T-helper 17 cell (primary cell): ENCODE measurements at regions not wholly inside any gene's neighbourhood (a gene's known extent, or its start where the extent isn't known, plus 50 kb on each side); places are given as distances from the start of the nearest gene placed in this dataset.
"Not testable (repeated sequence)": the region's sequence is repeated elsewhere in the genome, so short reads cannot be mapped to it uniquely, and the experiment has no call there.

Experiments
- ATAC-seq: fragments of 150-1000 bp; cut with Tn5 transposase; 2 replicates; pipeline ENCODE4 v1.10.0; 2021; ENCODE audit warnings: mild to moderate bottlenecking, moderate library complexity
- DNase-seq, 3 donors: peaks; one replicate each; pipeline versions ENCODE4 v3.0.0 to v3.0.0-alpha.2; 2020 to 2021
- H3K9me3 ChIP-seq: one replicate; pipeline ENCODE4 v1.7.0; 2013; ENCODE audit warnings: low read length, mild to moderate bottlenecking; ENCODE audit not compliant: control insufficient read depth, poor library complexity, severe bottlenecking
- H3K27ac Mint-ChIP-seq: one replicate; pipeline ENCODE4 v1.8.0; 2022; ENCODE audit warnings: mild to moderate bottlenecking, moderate library complexity, mixed read lengths
- H3K27me3 Mint-ChIP-seq: one replicate; pipeline ENCODE4 v1.8.0; 2022; ENCODE audit warnings: mixed read lengths
- H3K36me3 Mint-ChIP-seq: one replicate; pipeline ENCODE4 v1.8.0; 2022; ENCODE audit warnings: low read depth, mixed read lengths
- H3K4me1 Mint-ChIP-seq: one replicate; pipeline ENCODE4 v1.8.0; 2022; ENCODE audit warnings: mild to moderate bottlenecking, mixed read lengths
- H3K4me3 Mint-ChIP-seq: one replicate; pipeline ENCODE4 v1.8.0; 2022; ENCODE audit warnings: mild to moderate bottlenecking, moderate library complexity, mixed read lengths

GRCh38 chr7:32206987-32207386 is 136.8 kb upstream of the PDE1C start:
- Mint-ChIP-seq H3K36me3 (no peaks in the 10 kb centered on the region), H3K27ac (no peak overlapping the region), H3K4me3 (no peak overlapping the region), H3K4me1 (no peaks in the 10 kb centered on the region), H3K27me3 (peaks cover 17% of the 10 kb centered on the region)
- no peaks in the 10 kb centered on the region for H3K9me3 ChIP-seq
- ATAC-seq (no peak), DNase-seq (no peak)

- Mint-ChIP-seq H3K27me3 (peaks cover 17% of the 10 kb centered on the region), H3K27ac (no peak overlapping the region), H3K36me3 (no peaks in the 10 kb centered on the region), H3K4me1 (no peaks in the 10 kb centered on the region), H3K4me3 (no peak overlapping the region)
- no peaks in the 10 kb centered on the region for H3K9me3 ChIP-seq
- no peak for ATAC-seq
- DNase-seq = no peak
Measured at GRCh38 chr7:32206488-32206887, 136.3 kb upstream of the PDE1C start.

GRCh38 chr7:32205298-32205824 is 135.2 kb upstream of the PDE1C start:
- ATAC-seq, DNase-seq, H3K4me3 Mint-ChIP-seq, H3K27ac Mint-ChIP-seq, H3K36me3 Mint-ChIP-seq, H3K9me3 ChIP-seq, H3K4me1 Mint-ChIP-seq: not testable (repeated sequence)
- H3K27me3 Mint-ChIP-seq = peaks cover 17% of the 10 kb centered on the region

- DNase-seq (no peak), ATAC-seq (no peak)
- no peak overlapping the region for H3K27ac Mint-ChIP-seq
- H3K4me3 Mint-ChIP-seq = no peak overlapping the region
- no peaks in the 10 kb centered on the region for H3K4me1 Mint-ChIP-seq
- H3K9me3 ChIP-seq = no peaks in the 10 kb centered on the region
- no peaks in the 10 kb centered on the region for H3K36me3 Mint-ChIP-seq
- peaks cover 13% of the 10 kb centered on the region for H3K27me3 Mint-ChIP-seq
Measured at GRCh38 chr7:32204361-32205018, 134.3 kb upstream of the PDE1C start.

- no peaks in the 10 kb centered on the region for H3K9me3 ChIP-seq
- DNase-seq (no peak), ATAC-seq (no peak)
- H3K4me1 Mint-ChIP-seq = no peaks in the 10 kb centered on the region
- no peaks in the 10 kb centered on the region for H3K27me3 Mint-ChIP-seq
- no peaks in the 10 kb centered on the region for H3K36me3 Mint-ChIP-seq
- H3K27ac Mint-ChIP-seq = no peak overlapping the region
- no peak overlapping the region for H3K4me3 Mint-ChIP-seq
Measured at GRCh38 chr7:32200646-32201045, 130.4 kb upstream of the PDE1C start.

GRCh38 chr7:32194537-32194936 is 124.3 kb upstream of the PDE1C start:
- ATAC-seq (no peak), DNase-seq (no peak)
- no peaks in the 10 kb centered on the region for H3K9me3 ChIP-seq
- H3K27me3 Mint-ChIP-seq = no peaks in the 10 kb centered on the region
- no peak overlapping the region for H3K27ac Mint-ChIP-seq
- H3K36me3 Mint-ChIP-seq = no peaks in the 10 kb centered on the region
- no peaks in the 10 kb centered on the region for H3K4me1 Mint-ChIP-seq
- no peak overlapping the region for H3K4me3 Mint-ChIP-seq

GRCh38 chr7:32191305-32191704 is 121.1 kb upstream of the PDE1C start:
- H3K4me3 Mint-ChIP-seq = no peak overlapping the region
- no peak overlapping the region for H3K27ac Mint-ChIP-seq
- no peaks in the 10 kb centered on the region for H3K36me3 Mint-ChIP-seq
- DNase-seq (no peak), ATAC-seq (no peak)
- H3K27me3 Mint-ChIP-seq = no peaks in the 10 kb centered on the region
- H3K9me3 ChIP-seq = no peaks in the 10 kb centered on the region
- no peaks in the 10 kb centered on the region for H3K4me1 Mint-ChIP-seq

GRCh38 chr7:32179567-32179966 is 109.4 kb upstream of the PDE1C start:
- no peak for ATAC-seq
- H3K36me3 Mint-ChIP-seq = no peaks in the 10 kb centered on the region

GRCh38 chr7:32178677-32179366 is 108.6 kb upstream of the PDE1C start:
- Mint-ChIP-seq H3K4me3 (no peak overlapping the region), H3K27ac (no peak overlapping the region), H3K36me3 (no peaks in the 10 kb centered on the region), H3K27me3 (no peaks in the 10 kb centered on the region), H3K4me1 (no peaks in the 10 kb centered on the region)
- ATAC-seq (no peak), DNase-seq (no peak)
- H3K9me3 ChIP-seq = no peaks in the 10 kb centered on the region

More at GRCh38 chr7:32179567-32179966, 109.4 kb upstream of the PDE1C start:
- no peak overlapping the region for H3K4me3 Mint-ChIP-seq
- DNase-seq = no peak
- no peak overlapping the region for H3K27ac Mint-ChIP-seq
- no peaks in the 10 kb centered on the region for H3K4me1 Mint-ChIP-seq
- H3K27me3 Mint-ChIP-seq = no peaks in the 10 kb centered on the region
- H3K9me3 ChIP-seq = no peaks in the 10 kb centered on the region

- no peaks in the 10 kb centered on the region for H3K4me1 Mint-ChIP-seq
- H3K4me3 Mint-ChIP-seq = no peak overlapping the region
- DNase-seq = no peak
- no peak for ATAC-seq
- H3K27me3 Mint-ChIP-seq = no peaks in the 10 kb centered on the region
- H3K36me3 Mint-ChIP-seq = no peaks in the 10 kb centered on the region
- no peak overlapping the region for H3K27ac Mint-ChIP-seq
- H3K9me3 ChIP-seq = no peaks in the 10 kb centered on the region
Measured at GRCh38 chr7:32177232-32177631, 107.0 kb upstream of the PDE1C start.

GRCh38 chr7:32175099-32175498 is 104.9 kb upstream of the PDE1C start:
- H3K9me3 ChIP-seq = no peaks in the 10 kb centered on the region
- Mint-ChIP-seq H3K27me3 (no peaks in the 10 kb centered on the region), H3K4me1 (no peaks in the 10 kb centered on the region), H3K36me3 (no peaks in the 10 kb centered on the region), H3K4me3 (no peak overlapping the region), H3K27ac (no peak overlapping the region)
- no peak for ATAC-seq
- DNase-seq = no peak

GRCh38 chr7:32171248-32171647 is 101.0 kb upstream of the PDE1C start:
- no peaks in the 10 kb centered on the region for H3K36me3 Mint-ChIP-seq
- H3K27ac Mint-ChIP-seq = no peak overlapping the region
- H3K27me3 Mint-ChIP-seq = no peaks in the 10 kb centered on the region

GRCh38 chr7:32170838-32171237 is 100.6 kb upstream of the PDE1C start:
- no peaks in the 10 kb centered on the region for H3K9me3 ChIP-seq

More at GRCh38 chr7:32171248-32171647, 101.0 kb upstream of the PDE1C start:
- H3K4me1 Mint-ChIP-seq = no peaks in the 10 kb centered on the region
- H3K9me3 ChIP-seq = no peaks in the 10 kb centered on the region
- no peak overlapping the region for H3K4me3 Mint-ChIP-seq
- DNase-seq (no peak), ATAC-seq (no peak)

GRCh38 chr7:32169228-32169627 is 99.0 kb upstream of the PDE1C start:
- Mint-ChIP-seq H3K27me3 (no peaks in the 10 kb centered on the region), H3K4me1 (no peaks in the 10 kb centered on the region), H3K4me3 (no peak overlapping the region), H3K36me3 (no peaks in the 10 kb centered on the region), H3K27ac (no peak overlapping the region)
- ATAC-seq = no peak
- no peaks in the 10 kb centered on the region for H3K9me3 ChIP-seq
- DNase-seq = no peak

More at GRCh38 chr7:32170838-32171237, 100.6 kb upstream of the PDE1C start:
- Mint-ChIP-seq H3K4me3 (no peak overlapping the region), H3K27ac (no peak overlapping the region), H3K27me3 (no peaks in the 10 kb centered on the region), H3K36me3 (no peaks in the 10 kb centered on the region), H3K4me1 (no peaks in the 10 kb centered on the region)
- ATAC-seq = no peak
- DNase-seq = no peak
